Activated naive CD4-positive, alpha-beta T cell treated with anti-CD3 and anti-CD28 coated beads for 36 hours (primary cell): ENCODE measurements at regions not wholly inside any gene's neighbourhood (a gene's known extent, or its start where the extent isn't known, plus 50 kb on each side); places are given as distances from the start of the nearest gene placed in this dataset.

ENCODE experiments used
- CTCF ChIA-PET: fragments of 350-600 bp; sonication (Branson Sonifier 250); formaldehyde crosslinking; loops from one replicate; lab custom pipeline; 2021; ENCODE audit warnings: antibody characterized with exemption; lab: Charles Lee
- DNase-seq: peaks from one replicate; pipeline ENCODE4 v3.0.0-alpha.2; 2020
- H3K27ac Mint-ChIP-seq: one replicate; pipeline ENCODE4 v1.8.0; 2021; ENCODE audit warnings: mild to moderate bottlenecking, mixed read lengths
- H3K27me3 Mint-ChIP-seq: one replicate; pipeline ENCODE4 v1.8.0; 2021; ENCODE audit warnings: low read depth, mixed read lengths
- H3K36me3 Mint-ChIP-seq: one replicate; pipeline ENCODE4 v1.8.0; 2021; ENCODE audit warnings: low read depth, mixed read lengths
- H3K4me1 Mint-ChIP-seq: one replicate; pipeline ENCODE4 v1.8.0; 2021; ENCODE audit warnings: low read depth, mixed read lengths
- H3K4me3 Mint-ChIP-seq: one replicate; pipeline ENCODE4 v1.8.0; 2021; ENCODE audit warnings: mild to moderate bottlenecking, moderate library complexity, mixed read lengths
- H3K9me3 Mint-ChIP-seq: one replicate; pipeline ENCODE4 v1.8.0; 2021; ENCODE audit warnings: mixed read lengths
- intact Hi-C: fragments of 100-400 bp; cut with micrococcal nuclease; formaldehyde crosslinking; loops from one replicate; pipeline ENCODE4 v1.15.1; 2023

DNA sequence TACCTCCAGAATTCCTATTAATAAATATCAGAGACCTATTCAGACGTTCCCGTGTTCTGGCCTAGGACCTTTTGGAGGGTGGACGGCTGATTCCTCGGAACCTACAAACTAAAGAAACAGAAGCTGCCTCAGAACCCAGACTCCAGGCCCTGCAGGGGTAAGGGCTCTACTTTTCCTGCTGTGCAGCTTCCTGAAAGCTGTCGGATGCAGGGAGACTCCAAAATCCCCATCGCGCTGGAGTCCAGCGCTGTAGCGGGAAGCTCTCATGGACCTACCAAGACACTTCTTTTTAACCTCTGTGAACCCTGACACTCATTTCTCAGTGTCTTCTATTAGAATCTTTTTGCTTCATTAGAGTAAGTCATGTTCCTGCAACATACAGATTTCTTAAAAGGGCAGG, 244.5 kb upstream of the PITRM1 start:
- intact Hi-C loops = no loop called here
- no peaks in the 10 kb centered on the region for H3K36me3 Mint-ChIP-seq
- peaks cover 5% of the 10 kb centered on the region for H3K27me3 Mint-ChIP-seq

DNA sequence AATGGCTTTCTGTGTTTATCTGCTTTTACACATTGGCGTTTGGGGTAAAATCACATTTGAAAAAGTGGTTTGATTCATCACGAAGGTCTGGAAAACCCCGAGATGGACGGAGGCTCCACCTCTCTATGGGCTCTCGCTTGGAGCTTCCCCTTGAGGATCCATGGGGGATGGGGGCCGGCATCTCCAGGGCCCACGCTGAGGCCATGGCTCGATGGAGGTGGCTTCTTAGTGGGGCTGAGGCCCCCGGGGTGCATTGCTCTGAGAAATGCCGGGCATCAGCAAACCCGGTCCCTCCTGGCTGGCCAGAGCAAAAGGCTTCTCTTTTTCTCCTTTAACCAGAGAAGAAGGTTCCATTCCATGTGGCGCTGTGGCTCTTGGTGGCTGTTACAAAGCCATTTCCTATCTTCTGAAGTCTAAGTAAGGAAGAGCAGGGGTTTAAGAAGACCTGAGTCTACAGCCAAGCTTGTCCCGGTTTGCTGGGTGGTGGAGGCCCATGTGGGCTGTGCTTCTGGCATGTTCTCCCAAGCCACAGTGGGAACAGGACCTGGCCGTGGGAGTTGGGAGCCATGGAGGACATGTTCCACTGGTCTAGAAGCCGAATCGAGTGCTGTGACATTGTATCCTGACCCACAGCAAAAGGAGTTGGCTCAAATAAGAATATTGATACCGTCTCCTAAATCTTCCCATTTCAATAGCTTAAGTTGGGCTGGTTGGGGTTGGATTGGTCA, 243.5 kb upstream of the PITRM1 start:
- peaks cover 13% of the 10 kb centered on the region for H3K4me1 Mint-ChIP-seq
- no peak overlapping the region for H3K27ac Mint-ChIP-seq
- intact Hi-C loops = no loop called here
- H3K4me3 Mint-ChIP-seq = no peak overlapping the region
- no peak for DNase-seq
- peaks cover 5% of the 10 kb centered on the region for H3K27me3 Mint-ChIP-seq
- peaks cover 2% of the 10 kb centered on the region for H3K9me3 Mint-ChIP-seq
- CTCF ChIA-PET = no interaction called here
- no peaks in the 10 kb centered on the region for H3K36me3 Mint-ChIP-seq

More for the DNA sequence above, 244.5 kb upstream of the PITRM1 start:
- DNase-seq = no peak
- Mint-ChIP-seq H3K9me3 (no peaks in the 10 kb centered on the region), H3K27ac (no peak overlapping the region), H3K4me3 (no peak overlapping the region), H3K4me1 (peaks cover 13% of the 10 kb centered on the region)
- CTCF ChIA-PET = no interaction called here

DNA sequence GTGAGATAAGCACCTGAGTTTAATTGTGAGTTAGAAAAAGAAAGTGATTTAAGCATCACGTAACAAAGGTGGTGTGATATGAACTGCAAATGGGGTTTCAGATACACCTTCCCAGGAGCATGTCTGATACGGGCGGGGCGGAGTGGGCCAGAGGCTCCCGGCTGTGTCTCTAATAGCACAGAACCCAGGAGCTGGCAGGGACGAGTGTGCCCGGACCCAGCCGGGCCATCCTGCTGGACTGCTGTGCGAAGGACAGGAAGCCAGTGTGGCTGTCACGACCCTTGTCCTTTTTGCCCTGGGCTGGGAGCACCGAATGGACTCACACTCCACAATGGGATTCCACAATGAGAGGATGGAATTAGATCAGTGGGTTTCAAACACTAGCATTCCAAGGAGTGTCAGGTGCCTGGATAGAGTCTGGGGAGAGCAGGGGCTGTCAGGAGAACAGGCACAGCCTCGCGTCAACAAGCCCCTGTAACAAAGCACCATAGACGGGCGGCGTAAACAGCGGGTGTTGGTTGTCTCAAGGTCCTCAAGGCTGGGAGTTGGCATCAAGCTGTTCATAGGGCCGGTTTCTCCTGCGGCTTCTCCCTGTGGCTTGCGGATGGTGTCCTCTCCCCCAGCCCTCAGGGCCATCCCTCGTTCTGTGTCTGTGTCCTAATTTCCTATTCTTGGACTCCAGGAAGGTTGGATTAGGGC, 242.6 kb upstream of the PITRM1 start:
- no peak overlapping the region for H3K4me3 Mint-ChIP-seq

DNA sequence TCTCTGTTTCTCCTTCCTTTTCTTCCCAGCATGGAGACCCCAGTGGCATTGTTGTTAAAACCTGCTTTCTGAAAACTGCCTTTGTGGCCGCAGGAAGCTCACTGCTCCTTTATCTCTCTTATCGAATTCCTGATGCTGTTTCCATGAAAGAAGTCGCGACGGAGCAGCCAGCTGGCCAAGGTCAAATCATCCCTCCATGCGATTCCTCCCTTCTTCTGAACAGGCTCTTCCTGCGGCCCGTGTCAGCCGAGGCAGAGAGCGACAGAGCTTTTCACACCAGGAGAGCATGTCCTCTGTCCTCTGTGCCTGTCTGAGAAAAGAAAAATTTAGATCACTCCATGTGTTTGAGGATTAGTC, 242.1 kb upstream of the PITRM1 start:
- no peak for DNase-seq
- intact Hi-C loops = no loop called here
- H3K27me3 Mint-ChIP-seq = no peaks in the 10 kb centered on the region
- no peaks in the 10 kb centered on the region for H3K36me3 Mint-ChIP-seq
- peaks cover 4% of the 10 kb centered on the region for H3K9me3 Mint-ChIP-seq
- no peak overlapping the region for H3K4me3 Mint-ChIP-seq
- H3K4me1 Mint-ChIP-seq = peaks cover under 1% of the 10 kb centered on the region
- no peak overlapping the region for H3K27ac Mint-ChIP-seq
- CTCF ChIA-PET = no interaction called here

More for the DNA sequence above, 242.6 kb upstream of the PITRM1 start:
- H3K27me3 Mint-ChIP-seq = no peaks in the 10 kb centered on the region
- H3K4me1 Mint-ChIP-seq = peaks cover 6% of the 10 kb centered on the region
- intact Hi-C loops = no loop called here
- no peaks in the 10 kb centered on the region for H3K36me3 Mint-ChIP-seq
- no peak overlapping the region for H3K27ac Mint-ChIP-seq
- H3K9me3 Mint-ChIP-seq = peaks cover 4% of the 10 kb centered on the region
- DNase-seq = no peak
- CTCF ChIA-PET = no interaction called here

DNA sequence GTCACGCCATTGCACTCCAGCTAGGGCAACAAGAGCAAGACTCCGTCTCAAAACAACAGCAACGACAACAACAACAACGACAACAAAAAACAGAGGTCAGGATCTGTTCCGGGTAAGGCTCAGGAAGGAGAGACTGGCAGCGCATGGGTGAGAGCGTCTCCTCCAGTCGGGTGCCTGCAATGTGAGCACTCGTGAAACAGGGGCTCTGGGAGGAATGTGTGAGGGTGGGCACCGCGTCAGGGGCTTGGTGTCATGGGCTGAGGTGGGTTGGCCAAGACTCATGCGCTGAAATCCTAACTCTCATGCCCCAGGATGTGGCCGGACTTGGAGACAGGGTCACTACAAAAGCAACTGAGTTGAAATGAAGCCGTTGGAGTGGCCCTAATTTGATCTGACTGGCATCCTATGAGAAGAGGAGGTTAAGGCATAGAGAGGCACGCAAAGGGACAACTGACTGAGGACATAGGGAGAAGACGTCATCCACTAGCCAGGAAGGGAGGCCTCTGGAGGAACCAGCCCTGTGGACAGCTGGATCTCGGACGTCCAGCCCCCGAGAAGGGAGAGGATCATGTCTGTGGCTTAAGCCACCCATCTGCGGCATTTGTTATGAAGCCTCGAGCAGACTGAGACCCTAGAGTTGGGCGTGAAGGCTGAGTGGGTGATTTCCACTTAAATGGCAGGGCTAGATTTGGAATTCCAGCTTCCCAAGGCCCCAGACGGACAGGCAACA, 241.5 kb upstream of the PITRM1 start:
- no peaks in the 10 kb centered on the region for H3K27me3 Mint-ChIP-seq
- H3K4me3 Mint-ChIP-seq = no peak overlapping the region
- no peak overlapping the region for H3K27ac Mint-ChIP-seq
- H3K4me1 Mint-ChIP-seq = no peaks in the 10 kb centered on the region
- CTCF ChIA-PET = no interaction called here
- intact Hi-C loops = no loop called here
- no peak for DNase-seq
- H3K36me3 Mint-ChIP-seq = no peaks in the 10 kb centered on the region
- H3K9me3 Mint-ChIP-seq = peaks cover 4% of the 10 kb centered on the region

DNA sequence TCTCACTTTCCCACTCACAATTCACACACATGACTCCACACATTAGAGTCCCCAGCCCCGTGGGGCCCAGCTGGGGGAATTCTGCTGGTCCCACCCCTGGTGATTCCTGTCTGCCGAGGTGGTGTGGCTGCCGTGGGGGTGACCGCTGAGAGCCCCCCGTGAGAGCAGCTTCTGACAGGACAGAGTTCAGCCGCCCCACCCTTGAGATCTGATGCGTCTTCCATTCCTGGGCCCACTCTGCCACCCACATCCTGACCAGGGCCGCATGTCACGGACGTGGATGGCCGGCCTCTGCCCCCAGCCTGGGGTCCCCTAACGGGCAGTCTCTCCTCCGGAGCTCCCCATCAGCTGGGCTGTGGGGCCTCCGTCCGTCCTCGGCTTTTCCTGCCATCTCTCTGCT, 240.1 kb upstream of the PITRM1 start:
- no peak overlapping the region for H3K27ac Mint-ChIP-seq
- H3K4me1 Mint-ChIP-seq = no peaks in the 10 kb centered on the region
- intact Hi-C loops = no loop called here
- no peaks in the 10 kb centered on the region for H3K36me3 Mint-ChIP-seq
- H3K27me3 Mint-ChIP-seq = no peaks in the 10 kb centered on the region
- peaks cover 4% of the 10 kb centered on the region for H3K9me3 Mint-ChIP-seq
- no peak for DNase-seq
- no peak overlapping the region for H3K4me3 Mint-ChIP-seq
- CTCF ChIA-PET = no interaction called here

DNA sequence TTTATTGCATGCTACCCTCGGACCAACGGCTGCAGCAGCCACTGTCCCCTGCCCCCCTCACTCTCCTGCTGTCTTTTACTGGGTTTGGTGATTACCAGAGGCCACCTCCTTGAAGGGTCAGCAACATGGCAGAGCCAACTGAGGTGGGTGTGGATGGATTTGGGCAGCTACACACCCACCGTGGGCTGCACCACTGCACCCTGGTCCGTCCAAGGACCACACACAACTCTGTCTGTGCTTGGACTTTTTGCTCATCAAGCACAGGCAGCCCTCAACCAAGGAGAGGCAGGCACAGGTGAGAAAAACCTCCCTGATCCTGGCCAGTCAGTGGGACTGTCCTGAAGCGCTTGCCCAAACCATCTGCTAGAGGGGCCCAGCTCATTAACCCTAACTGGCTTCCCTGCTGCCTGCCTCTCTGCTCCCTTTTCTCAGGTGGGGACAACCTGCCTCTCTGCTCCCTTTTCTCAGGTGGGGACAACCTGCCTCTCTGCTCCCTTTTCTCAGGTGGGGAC, 239.5 kb upstream of the PITRM1 start:
- no peak overlapping the region for H3K4me3 Mint-ChIP-seq
- peaks cover 4% of the 10 kb centered on the region for H3K9me3 Mint-ChIP-seq
- no peak for DNase-seq
- CTCF ChIA-PET = no interaction called here
- H3K4me1 Mint-ChIP-seq = no peaks in the 10 kb centered on the region
- H3K36me3 Mint-ChIP-seq = no peaks in the 10 kb centered on the region
- no peaks in the 10 kb centered on the region for H3K27me3 Mint-ChIP-seq
- intact Hi-C loops = no loop called here
- H3K27ac Mint-ChIP-seq = no peak overlapping the region

DNA sequence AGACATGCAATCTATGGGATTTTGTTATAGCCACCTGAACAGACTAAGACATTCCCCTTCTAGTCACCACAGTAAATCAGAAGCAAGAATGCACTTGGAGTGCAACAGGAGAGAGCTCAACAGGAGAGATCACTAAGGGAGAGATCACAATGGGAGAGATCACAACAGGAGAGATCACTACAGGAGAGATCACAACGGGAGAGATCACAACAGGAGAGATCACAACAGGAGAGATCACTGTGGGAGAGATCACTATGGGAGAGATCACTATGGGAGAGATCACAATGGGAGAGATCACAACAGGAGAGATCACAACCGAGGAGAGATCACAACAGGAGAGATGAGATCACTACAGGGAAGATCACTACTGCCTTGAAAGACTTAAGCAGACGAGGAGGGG, 238.5 kb upstream of the PITRM1 start:
- H3K27me3 Mint-ChIP-seq = no peaks in the 10 kb centered on the region
- no peaks in the 10 kb centered on the region for H3K4me1 Mint-ChIP-seq
- intact Hi-C loops = no loop called here
- no peak overlapping the region for H3K27ac Mint-ChIP-seq
- peaks cover 4% of the 10 kb centered on the region for H3K9me3 Mint-ChIP-seq
- DNase-seq = no peak
- CTCF ChIA-PET = no interaction called here
- H3K36me3 Mint-ChIP-seq = no peaks in the 10 kb centered on the region
- no peak overlapping the region for H3K4me3 Mint-ChIP-seq

DNA sequence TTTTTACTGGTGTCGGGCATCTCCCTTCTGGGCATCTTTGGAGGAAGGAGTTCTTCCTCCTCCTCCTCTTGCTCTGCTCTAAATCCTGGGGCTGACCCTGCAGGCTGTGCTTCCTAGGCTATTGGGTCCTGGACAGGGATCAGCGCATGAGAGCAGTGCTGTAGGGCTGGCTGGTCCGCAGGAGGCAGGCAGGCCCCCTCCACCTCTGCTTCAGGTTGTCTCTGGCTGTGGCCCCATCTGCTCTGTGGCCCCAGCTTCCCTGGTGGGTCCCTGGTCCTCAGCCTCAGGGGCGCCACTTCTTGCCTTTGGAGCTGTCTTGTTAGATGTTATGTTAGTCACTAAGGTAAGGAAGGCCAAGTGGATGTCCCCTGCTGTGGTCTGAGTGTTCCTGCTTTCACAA, 237.3 kb upstream of the PITRM1 start:
- intact Hi-C loops = no loop called here
- no peak overlapping the region for H3K27ac Mint-ChIP-seq
- CTCF ChIA-PET = interaction anchor here (0.6 kb wide), 1 partner anchor 25 kb away, joined by 4 read pairs; no protein-coding TSS in a partner anchor

DNA sequence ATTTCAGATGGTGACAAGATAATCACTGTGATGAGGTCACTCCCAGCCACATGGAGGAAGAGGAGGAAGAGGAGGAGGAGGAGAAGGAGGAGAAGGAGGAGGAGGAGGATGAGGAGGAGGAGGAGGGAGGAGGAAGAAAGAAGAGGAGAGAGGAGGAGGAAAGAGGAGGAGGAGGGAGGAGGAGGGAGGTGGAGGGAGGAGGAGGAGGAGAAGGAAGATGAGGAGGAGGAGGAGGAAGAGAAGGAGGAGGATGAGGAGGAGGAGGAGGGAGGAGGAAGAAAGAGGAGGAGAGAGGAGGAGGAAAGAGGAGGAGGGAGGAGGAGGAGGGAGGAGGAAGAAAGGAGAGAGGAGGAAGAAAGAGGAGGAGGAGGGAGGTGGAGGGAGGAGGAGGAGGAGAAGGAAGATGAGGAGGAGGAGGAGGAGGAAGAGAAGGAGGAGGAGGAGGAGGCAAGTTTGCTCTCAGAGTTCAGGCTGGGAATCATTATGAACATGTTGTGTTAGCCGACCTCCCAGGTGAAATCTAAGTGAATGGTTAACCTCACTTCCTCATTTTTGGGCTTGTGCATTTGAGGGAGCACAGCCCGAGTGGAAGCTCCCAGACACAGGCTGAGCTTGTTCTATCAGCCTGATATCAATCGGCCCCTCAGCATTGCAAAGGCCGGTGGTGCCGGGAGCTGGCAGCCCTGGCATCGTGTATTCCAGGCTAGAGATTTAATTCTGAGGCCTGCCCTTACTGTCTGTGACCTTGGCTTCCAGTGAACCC, 236.2 kb upstream of the PITRM1 start:
- Mint-ChIP-seq H3K36me3 (no peaks in the 10 kb centered on the region), H3K27ac (no peak overlapping the region)

More for the DNA sequence above, 237.3 kb upstream of the PITRM1 start:
- no peak for DNase-seq
- Mint-ChIP-seq H3K27me3 (no peaks in the 10 kb centered on the region), H3K36me3 (no peaks in the 10 kb centered on the region), H3K9me3 (peaks cover 4% of the 10 kb centered on the region), H3K4me1 (no peaks in the 10 kb centered on the region), H3K4me3 (no peak overlapping the region)

DNA sequence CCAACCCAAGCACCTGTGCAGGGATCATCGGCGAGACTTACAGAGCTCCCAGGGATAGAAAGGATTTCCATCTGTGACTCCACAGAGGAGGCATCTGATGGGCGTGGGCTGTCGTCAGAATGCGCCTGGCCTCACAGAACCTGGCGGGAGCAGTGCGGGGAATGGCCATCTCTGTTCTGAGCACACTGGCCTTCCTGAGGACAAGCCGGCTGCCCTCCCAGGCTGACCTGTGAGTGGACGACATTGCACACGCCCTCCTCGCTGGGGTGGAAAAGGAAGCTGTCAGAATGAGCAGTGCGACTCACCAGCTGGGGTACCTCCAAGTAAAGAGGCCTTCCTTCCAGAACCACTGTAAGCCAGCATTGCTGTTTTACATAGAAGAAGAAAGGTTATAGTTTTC, 234.6 kb upstream of the PITRM1 start:
- CTCF ChIA-PET = no interaction called here
- no peak for DNase-seq
- H3K9me3 Mint-ChIP-seq = peaks cover 4% of the 10 kb centered on the region
- H3K36me3 Mint-ChIP-seq = no peaks in the 10 kb centered on the region
- H3K27me3 Mint-ChIP-seq = peaks cover 2% of the 10 kb centered on the region
- no peaks in the 10 kb centered on the region for H3K4me1 Mint-ChIP-seq
- H3K4me3 Mint-ChIP-seq = no peak overlapping the region
- intact Hi-C loops = no loop called here
- H3K27ac Mint-ChIP-seq = no peak overlapping the region

More for the DNA sequence above, 236.2 kb upstream of the PITRM1 start:
- intact Hi-C loops = no loop called here
- H3K27me3 Mint-ChIP-seq = peaks cover 2% of the 10 kb centered on the region
- no peak for DNase-seq
- H3K9me3 Mint-ChIP-seq = peaks cover 4% of the 10 kb centered on the region
- CTCF ChIA-PET = interaction anchor here (0.7 kb wide), 1 partner anchor 28 kb away, joined by 3 read pairs; no protein-coding TSS in a partner anchor
- H3K4me3 Mint-ChIP-seq = no peak overlapping the region
- H3K4me1 Mint-ChIP-seq = no peaks in the 10 kb centered on the region

DNA sequence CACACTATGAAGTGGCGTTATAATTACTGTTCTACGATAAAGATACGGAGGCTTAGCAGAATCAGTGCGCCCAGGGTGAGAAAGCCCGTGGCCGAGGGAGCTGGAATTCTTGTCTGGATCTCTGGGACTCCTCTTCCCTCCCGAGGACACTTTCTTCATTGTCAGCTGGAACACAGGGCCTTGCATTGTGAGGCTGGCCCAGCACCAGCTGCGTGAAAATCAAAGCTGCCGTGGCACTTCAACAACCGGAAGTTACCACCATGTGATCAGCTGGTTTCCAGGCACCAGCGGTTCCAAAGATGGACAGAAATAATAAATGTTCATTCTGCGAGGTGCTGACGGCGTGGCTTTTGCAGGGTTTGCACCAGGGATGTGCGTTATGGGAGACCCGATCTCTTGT, 234.0 kb upstream of the PITRM1 start:
- peaks cover 2% of the 10 kb centered on the region for H3K27me3 Mint-ChIP-seq
- H3K4me1 Mint-ChIP-seq = no peaks in the 10 kb centered on the region
- intact Hi-C loops = no loop called here
- no peak for DNase-seq
- H3K27ac Mint-ChIP-seq = no peak overlapping the region
- CTCF ChIA-PET = no interaction called here
- H3K36me3 Mint-ChIP-seq = no peaks in the 10 kb centered on the region
- H3K9me3 Mint-ChIP-seq = peaks cover 4% of the 10 kb centered on the region
- H3K4me3 Mint-ChIP-seq = no peak overlapping the region
